Lower lobe of right lung (tissue), 2 donors: ENCODE measurements at regions not wholly inside any gene's neighbourhood (a gene's known extent, or its start where the extent isn't known, plus 50 kb on each side); places are given as distances from the start of the nearest gene placed in this dataset.
"Not testable (repeated sequence)": the region's sequence is repeated elsewhere in the genome, so short reads cannot be mapped to it uniquely, and the experiment has no call there.

Source experiments
- ATAC-seq, 2 donors: fragments of 200-7000 bp; cut with Tn5 transposase; one replicate each; pipeline ENCODE4 v1.9.1; 2020 to 2022; ENCODE audit warnings: mild to moderate bottlenecking in 2 of 2, moderate library complexity in 2 of 2
- DNase-seq: peaks from one replicate; pipeline ENCODE4 v3.0.0-alpha.2; 2020
- H3K27ac ChIP-seq: fragments of 200-600 bp; one replicate; pipeline ENCODE4 v1.8.0; 2022
- H3K27me3 ChIP-seq: fragments of 200-600 bp; one replicate; pipeline ENCODE4 v1.8.0; 2022; ENCODE audit warnings: low read depth
- H3K36me3 ChIP-seq: fragments of 200-600 bp; one replicate; pipeline ENCODE4 v1.8.0; 2022; ENCODE audit warnings: mild to moderate bottlenecking
- H3K4me1 ChIP-seq: fragments of 200-600 bp; one replicate; pipeline ENCODE4 v1.8.0; 2022
- H3K4me3 ChIP-seq: fragments of 200-600 bp; one replicate; pipeline ENCODE4 v1.8.0; 2022; ENCODE audit warnings: mild to moderate bottlenecking
- H3K9me3 ChIP-seq: fragments of 200-600 bp; one replicate; pipeline ENCODE4 v1.8.0; 2022
- intact Hi-C: fragments of 100-400 bp; cut with DNase I; formaldehyde crosslinking; loops from one replicate; pipeline ENCODE4 v1.11.0; 2022
- TF ChIP-seq, protein P1 (sequence below): fragments of 200-600 bp; IDR thresholded peaks from one replicate; pipeline ENCODE4 v1.8.0; 2022; ENCODE audit warnings: antibody characterized with exemption, mild to moderate bottlenecking
- donor health status: DM: no; HTN: yes; CAD: no; lungs with severe emphysema.

DNA sequence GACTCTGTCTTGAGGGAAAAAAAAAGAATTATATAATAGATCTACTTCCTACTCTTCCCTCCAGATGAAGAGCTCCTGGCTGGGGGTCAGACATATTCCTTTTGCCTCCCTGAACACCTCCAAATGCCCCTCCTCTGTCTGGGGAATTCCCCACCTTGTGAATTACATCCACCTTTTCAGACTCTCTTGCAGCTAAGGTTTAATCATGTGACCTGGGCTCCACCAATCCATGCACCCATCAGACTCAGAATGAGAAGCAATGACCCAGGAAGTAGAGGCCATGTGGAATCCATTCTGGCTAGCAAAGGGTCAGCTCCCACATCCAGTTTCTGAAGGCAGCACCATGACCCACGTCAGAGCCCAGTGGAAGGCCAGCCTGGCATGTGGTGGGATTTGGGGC, 93.6 kb upstream of the CUX1 start:
- Histone ChIP-seq H3K27ac (no peak overlapping the region), H3K27me3 (no peaks in the 10 kb centered on the region), H3K9me3 (no peaks in the 10 kb centered on the region), H3K36me3 (no peaks in the 10 kb centered on the region), H3K4me1 (no peaks in the 10 kb centered on the region), H3K4me3 (no peak overlapping the region)
- TF ChIP-seq, protein P1, sequence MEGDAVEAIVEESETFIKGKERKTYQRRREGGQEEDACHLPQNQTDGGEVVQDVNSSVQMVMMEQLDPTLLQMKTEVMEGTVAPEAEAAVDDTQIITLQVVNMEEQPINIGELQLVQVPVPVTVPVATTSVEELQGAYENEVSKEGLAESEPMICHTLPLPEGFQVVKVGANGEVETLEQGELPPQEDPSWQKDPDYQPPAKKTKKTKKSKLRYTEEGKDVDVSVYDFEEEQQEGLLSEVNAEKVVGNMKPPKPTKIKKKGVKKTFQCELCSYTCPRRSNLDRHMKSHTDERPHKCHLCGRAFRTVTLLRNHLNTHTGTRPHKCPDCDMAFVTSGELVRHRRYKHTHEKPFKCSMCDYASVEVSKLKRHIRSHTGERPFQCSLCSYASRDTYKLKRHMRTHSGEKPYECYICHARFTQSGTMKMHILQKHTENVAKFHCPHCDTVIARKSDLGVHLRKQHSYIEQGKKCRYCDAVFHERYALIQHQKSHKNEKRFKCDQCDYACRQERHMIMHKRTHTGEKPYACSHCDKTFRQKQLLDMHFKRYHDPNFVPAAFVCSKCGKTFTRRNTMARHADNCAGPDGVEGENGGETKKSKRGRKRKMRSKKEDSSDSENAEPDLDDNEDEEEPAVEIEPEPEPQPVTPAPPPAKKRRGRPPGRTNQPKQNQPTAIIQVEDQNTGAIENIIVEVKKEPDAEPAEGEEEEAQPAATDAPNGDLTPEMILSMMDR = no peak
- no peak for DNase-seq
- no peak for ATAC-seq
- intact Hi-C loops = no loop called here

DNA sequence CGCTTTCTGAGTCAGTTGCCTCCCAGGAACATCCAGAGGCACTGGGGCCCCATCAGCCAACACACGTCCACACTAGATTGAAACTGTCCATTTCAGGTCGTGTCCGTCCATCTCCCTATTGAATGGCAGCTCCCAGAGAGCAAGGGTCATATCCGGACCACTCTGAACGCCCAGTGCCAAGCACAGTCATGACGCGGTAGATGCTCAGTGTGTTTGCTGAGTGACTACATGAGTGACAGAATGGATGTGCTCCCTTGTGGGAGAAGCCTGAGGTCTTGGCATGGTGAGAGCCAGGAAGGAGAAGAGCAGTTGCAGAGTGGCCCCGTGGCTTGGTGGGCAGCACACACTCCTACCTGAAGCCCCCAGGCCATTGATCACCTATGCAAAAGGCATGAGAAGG, 92.5 kb upstream of the CUX1 start:
- no peak for ATAC-seq
- intact Hi-C loops = no loop called here
- Histone ChIP-seq H3K36me3 (no peaks in the 10 kb centered on the region), H3K27me3 (no peaks in the 10 kb centered on the region), H3K9me3 (no peaks in the 10 kb centered on the region), H3K4me1 (no peaks in the 10 kb centered on the region), H3K4me3 (no peak overlapping the region), H3K27ac (no peak overlapping the region)
- TF ChIP-seq, protein P1 = no peak
- DNase-seq = no peak

DNA sequence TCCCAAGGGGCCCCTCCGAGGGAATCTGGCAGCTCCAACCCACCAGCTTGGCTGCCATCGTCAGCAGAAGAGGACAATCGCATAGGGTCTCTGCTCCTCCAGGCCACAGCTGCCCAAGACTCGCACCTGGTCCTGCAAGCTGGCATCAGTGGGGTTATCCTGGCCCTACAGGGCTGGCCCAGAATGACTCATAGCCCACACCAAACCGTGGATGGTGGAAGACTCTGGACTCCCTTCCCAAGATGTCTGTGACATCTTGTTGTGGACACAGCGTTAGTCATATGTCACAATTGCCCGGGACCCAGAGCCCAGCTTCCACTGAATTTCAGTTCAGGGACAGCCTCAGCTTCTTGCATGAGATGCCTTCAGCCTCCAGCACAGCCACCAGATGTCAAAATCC, 91.5 kb upstream of the CUX1 start:
- intact Hi-C loops = no loop called here
- Histone ChIP-seq H3K27me3 (no peaks in the 10 kb centered on the region), H3K4me3 (no peak overlapping the region), H3K9me3 (no peaks in the 10 kb centered on the region), H3K4me1 (no peaks in the 10 kb centered on the region), H3K36me3 (no peaks in the 10 kb centered on the region), H3K27ac (no peak overlapping the region)
- no peak for DNase-seq
- no peak for ATAC-seq
- TF ChIP-seq, protein P1 = no peak

DNA sequence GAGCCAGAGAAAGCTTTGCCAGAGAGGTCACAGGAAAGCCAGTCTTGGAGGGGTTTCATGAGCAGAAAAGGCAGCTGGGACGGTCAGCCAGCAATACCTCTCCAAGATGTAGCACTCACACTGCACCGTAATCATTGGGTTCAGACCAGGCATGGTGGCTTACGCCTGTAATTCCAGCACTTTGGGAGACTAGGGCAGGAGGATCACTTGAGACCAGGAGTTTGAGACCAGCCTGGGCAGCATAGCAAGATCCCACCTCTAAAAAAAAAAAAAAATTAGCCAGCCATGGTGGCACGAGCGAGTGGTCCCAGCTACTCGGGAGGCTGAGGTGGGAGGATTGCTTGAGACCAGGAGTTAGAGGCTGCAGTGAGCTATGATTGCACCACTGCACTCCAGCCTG, 90.2 kb upstream of the CUX1 start:
- ATAC-seq = no peak

DNA sequence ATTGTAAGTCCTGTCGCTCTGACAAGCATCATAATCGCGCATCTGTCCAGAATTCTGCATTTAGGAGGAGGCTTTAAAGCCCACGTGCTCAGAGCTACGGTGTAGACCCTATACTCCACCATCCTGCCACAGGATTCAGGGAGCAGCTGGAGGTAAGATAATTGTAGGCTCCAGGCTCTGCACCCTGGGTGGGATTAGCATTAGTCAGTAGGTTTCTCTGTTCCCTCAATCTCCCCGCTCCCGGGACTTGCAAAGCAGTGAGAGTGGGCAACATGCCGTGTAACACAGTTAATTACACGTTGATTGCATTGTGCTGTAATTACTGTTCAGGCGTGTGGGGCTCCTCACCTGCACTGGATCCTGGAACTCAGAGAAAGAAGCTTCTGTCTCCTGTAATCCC, 89.3 kb upstream of the CUX1 start:
- TF ChIP-seq, protein P1 = no peak
- Histone ChIP-seq H3K27me3 (no peaks in the 10 kb centered on the region), H3K4me3 (no peak overlapping the region), H3K27ac (no peak overlapping the region), H3K36me3 (no peaks in the 10 kb centered on the region), H3K4me1 (peaks cover 2% of the 10 kb centered on the region), H3K9me3 (no peaks in the 10 kb centered on the region)
- no peak for DNase-seq
- no peak for ATAC-seq
- intact Hi-C loops = no loop called here

More for the DNA sequence above, 90.2 kb upstream of the CUX1 start:
- no peak overlapping the region for H3K4me3 ChIP-seq
- no peak for DNase-seq
- TF ChIP-seq, protein P1 = no peak
- no peaks in the 10 kb centered on the region for H3K4me1 ChIP-seq
- H3K36me3 ChIP-seq = no peaks in the 10 kb centered on the region
- no peak overlapping the region for H3K27ac ChIP-seq
- intact Hi-C loops = no loop called here
- H3K9me3 ChIP-seq = no peaks in the 10 kb centered on the region
- no peaks in the 10 kb centered on the region for H3K27me3 ChIP-seq

DNA sequence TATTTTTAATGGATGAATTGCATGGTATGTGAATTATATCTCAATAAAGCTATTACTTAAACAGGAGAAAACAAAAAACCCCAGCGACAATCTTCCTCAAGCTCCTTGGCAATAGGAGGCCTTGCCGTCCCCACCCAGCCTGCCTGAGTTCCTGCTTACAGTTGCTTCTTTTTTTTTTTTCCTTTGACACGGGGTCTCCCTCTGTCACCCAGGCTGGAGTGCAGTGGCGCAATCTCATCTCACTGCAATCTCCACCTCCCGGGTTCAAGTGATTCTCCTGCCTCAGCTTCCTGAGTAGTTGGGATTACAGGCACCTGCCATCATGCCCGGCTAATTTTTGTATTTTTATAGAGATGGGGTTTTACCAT, 88.6 kb upstream of the CUX1 start:
- H3K36me3 ChIP-seq, H3K9me3 ChIP-seq, H3K4me3 ChIP-seq, intact Hi-C loops, H3K4me1 ChIP-seq, H3K27me3 ChIP-seq: not testable (repeated sequence)
- peak in 1 of 2 donors; percentile 42 for ATAC-seq
- peak overlapping the region; percentile 66 for H3K27ac ChIP-seq
- DNase-seq = peak; percentile 80
